ENCODE measurements at regions not wholly inside any gene's neighbourhood (a gene's known extent, or its start where the extent isn't known, plus 50 kb on each side); places are given as distances from the start of the nearest gene placed in this dataset.

DNA sequence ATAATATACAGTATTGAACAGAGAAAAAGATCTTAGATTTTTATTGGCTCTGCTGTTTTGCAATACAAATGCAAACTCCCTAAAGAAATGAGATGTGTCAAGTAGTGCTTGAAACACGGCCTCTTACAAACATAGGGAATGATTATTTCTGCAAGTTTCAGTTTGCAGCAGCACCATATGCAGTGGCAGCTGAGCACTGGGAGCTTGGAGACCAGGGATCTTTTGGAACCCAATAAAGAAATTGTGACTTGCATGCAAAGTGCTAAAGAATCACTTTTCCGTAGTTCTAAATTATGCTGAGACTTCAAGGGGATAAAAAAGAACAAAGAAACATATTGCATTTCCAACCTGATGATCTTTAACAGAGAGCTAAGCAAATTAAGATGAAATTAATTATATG lies 674.6 kb upstream of the ZNF608 start:
- no peak overlapping the region for H3K4me3 ChIP-seq (ENCODE audit: low read depth, low read length)
- no peaks in the 10 kb centered on the region for H3K27me3 ChIP-seq
- H3K36me3 ChIP-seq = no peaks in the 10 kb centered on the region
- H3K4me1 ChIP-seq = peaks cover 21% of the 10 kb centered on the region
- TF ChIP-seq, protein P1, sequence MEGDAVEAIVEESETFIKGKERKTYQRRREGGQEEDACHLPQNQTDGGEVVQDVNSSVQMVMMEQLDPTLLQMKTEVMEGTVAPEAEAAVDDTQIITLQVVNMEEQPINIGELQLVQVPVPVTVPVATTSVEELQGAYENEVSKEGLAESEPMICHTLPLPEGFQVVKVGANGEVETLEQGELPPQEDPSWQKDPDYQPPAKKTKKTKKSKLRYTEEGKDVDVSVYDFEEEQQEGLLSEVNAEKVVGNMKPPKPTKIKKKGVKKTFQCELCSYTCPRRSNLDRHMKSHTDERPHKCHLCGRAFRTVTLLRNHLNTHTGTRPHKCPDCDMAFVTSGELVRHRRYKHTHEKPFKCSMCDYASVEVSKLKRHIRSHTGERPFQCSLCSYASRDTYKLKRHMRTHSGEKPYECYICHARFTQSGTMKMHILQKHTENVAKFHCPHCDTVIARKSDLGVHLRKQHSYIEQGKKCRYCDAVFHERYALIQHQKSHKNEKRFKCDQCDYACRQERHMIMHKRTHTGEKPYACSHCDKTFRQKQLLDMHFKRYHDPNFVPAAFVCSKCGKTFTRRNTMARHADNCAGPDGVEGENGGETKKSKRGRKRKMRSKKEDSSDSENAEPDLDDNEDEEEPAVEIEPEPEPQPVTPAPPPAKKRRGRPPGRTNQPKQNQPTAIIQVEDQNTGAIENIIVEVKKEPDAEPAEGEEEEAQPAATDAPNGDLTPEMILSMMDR (IDR thresholded peaks at IDR 0.05; ENCODE audit: low read depth, low read length) = no peak
- H3K9me3 ChIP-seq = no peaks in the 10 kb centered on the region
- DNase-seq = no peak

GRCh38 chr5:125422342-125422741 lies 675.9 kb upstream of the ZNF608 start:
- DNase-seq = no peak
- peaks cover 20% of the 10 kb centered on the region for H3K4me1 ChIP-seq

DNA sequence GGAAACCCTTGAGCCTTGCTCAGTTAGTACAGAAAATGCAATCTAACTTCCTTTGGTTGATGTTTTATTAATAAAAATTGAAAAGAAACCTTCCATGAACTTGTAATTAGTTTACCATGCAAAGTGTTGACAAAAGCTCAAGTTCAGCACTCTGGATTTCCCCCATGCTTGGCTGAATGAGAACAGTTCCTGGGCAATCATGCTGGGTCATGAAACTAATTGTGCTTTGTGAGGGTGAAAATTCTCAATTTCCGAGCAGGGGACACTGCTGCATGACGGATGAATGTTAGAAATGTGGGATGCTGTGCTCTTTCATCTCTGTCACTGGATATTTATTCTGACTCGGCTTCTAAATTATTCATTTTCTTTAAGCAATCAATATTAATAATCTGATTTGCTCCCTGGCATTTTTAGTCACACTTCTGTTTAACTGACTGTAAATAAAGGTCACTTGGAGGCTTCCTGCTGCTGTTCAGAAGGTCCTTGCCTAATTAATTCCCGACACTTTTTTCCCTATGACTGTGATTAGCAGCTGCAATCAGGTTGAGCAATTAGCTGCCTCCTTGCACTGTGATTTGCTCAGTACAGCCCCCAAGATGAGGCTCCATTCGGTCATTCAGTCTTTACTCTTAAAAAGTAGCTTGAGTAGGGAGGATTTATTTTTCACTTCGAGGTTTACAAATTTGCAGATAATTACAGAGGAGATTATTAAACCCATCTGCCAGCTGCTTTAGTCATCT lies 678.1 kb upstream of the ZNF608 start:
- no peak overlapping the region for H3K4me3 ChIP-seq (ENCODE audit: low read depth, low read length)
- no peaks in the 10 kb centered on the region for H3K9me3 ChIP-seq
- TF ChIP-seq, protein P1 (IDR thresholded peaks at IDR 0.05; ENCODE audit: low read depth, low read length) = no peak
- peaks cover 20% of the 10 kb centered on the region for H3K4me1 ChIP-seq
- no peak for DNase-seq
- no peaks in the 10 kb centered on the region for H3K36me3 ChIP-seq
- H3K27me3 ChIP-seq = no peaks in the 10 kb centered on the region

More at GRCh38 chr5:125422342-125422741, 675.9 kb upstream of the ZNF608 start:
- no peak overlapping the region for H3K4me3 ChIP-seq (ENCODE audit: low read depth, low read length)
- no peaks in the 10 kb centered on the region for H3K36me3 ChIP-seq
- TF ChIP-seq, protein P1 (IDR thresholded peaks at IDR 0.05; ENCODE audit: low read depth, low read length) = no peak
- no peaks in the 10 kb centered on the region for H3K27me3 ChIP-seq
- no peaks in the 10 kb centered on the region for H3K9me3 ChIP-seq

DNA sequence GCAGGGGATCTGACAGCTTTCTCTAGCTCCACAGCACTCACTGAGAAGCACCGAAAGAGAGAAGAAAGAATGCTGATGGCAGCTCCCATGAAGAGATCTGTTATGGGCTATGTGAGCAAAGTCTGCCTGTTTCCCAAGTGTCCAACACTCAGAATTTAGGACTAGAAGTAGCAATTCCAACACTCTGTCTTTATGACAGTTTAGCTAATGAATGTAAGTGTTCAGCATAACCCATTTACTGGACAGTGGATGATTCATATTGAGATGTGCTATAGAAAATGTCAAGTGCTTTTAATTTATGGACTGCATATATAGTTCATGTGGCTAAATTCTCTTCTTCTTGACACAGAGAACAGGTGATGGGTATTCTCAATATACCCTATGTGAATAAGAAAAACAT lies 683.1 kb upstream of the ZNF608 start:
- H3K4me3 ChIP-seq (ENCODE audit: low read depth, low read length) = no peak overlapping the region
- no peaks in the 10 kb centered on the region for H3K36me3 ChIP-seq

DNA sequence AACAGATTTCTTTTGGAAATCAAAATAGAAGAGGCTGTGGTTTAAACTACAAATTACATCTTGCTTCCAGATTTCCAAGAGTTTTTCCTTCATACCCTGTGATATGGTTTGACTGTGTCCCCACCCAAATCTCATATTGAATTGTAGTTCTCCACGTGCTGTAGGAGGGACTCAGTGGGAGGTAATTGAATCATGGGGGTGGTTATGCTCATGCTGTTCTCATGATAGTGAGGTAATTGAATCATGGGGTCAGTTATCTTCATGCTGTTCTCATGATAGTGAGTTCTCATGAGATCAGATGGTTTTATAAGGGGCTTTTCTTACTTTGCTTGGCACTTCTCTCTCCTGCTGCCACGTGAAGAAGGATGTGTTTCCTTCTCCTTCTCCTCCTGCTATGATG lies 687.0 kb upstream of the ZNF608 start:
- no peak for DNase-seq
- TF ChIP-seq, protein P1 (IDR thresholded peaks at IDR 0.05; ENCODE audit: low read depth, low read length) = no peak
- Histone ChIP-seq H3K36me3 (no peaks in the 10 kb centered on the region), H3K27me3 (no peaks in the 10 kb centered on the region), H3K4me1 (peaks cover 3% of the 10 kb centered on the region; the same call in 1 of the 2 replicates), H3K9me3 (no peaks in the 10 kb centered on the region), H3K4me3 (ENCODE audit: low read depth, low read length) (no peak overlapping the region)

More for the DNA sequence above, 683.1 kb upstream of the ZNF608 start:
- peaks cover 12% of the 10 kb centered on the region for H3K4me1 ChIP-seq
- no peaks in the 10 kb centered on the region for H3K9me3 ChIP-seq
- no peaks in the 10 kb centered on the region for H3K27me3 ChIP-seq
- DNase-seq = no peak
- TF ChIP-seq, protein P1 (IDR thresholded peaks at IDR 0.05; ENCODE audit: low read depth, low read length) = no peak

- TF ChIP-seq, protein P1 (IDR thresholded peaks at IDR 0.05; ENCODE audit: low read depth, low read length) = no peak
- Histone ChIP-seq H3K9me3 (no peaks in the 10 kb centered on the region), H3K27me3 (no peaks in the 10 kb centered on the region), H3K4me1 (peaks cover 3% of the 10 kb centered on the region; the same call in 1 of the 2 replicates), H3K4me3 (ENCODE audit: low read depth, low read length) (no peak overlapping the region), H3K36me3 (no peaks in the 10 kb centered on the region)
- no peak for DNase-seq
Observed at GRCh38 chr5:125439243-125439642, 692.8 kb upstream of the ZNF608 start.
